ENCODE measurements at regions not wholly inside any gene's neighbourhood (a gene's known extent, or its start where the extent isn't known, plus 50 kb on each side); places are given as distances from the start of the nearest gene placed in this dataset.

GRCh38 chr11:127233998-127234397, 233.4 kb upstream of the KIRREL3 start:
- no peak for DNase-seq (ENCODE audit: low read depth in 2 of 2)

GRCh38 chr11:127230392-127230791, 229.8 kb upstream of the KIRREL3 start:
- no peak for DNase-seq (ENCODE audit: low read depth in 2 of 2)

- no peak for DNase-seq (ENCODE audit: low read depth in 2 of 2)
Measured at GRCh38 chr11:127226949-127227348, 226.4 kb upstream of the KIRREL3 start.

GRCh38 chr11:127226380-127226779, 225.8 kb upstream of the KIRREL3 start:
- no peak for DNase-seq (ENCODE audit: low read depth in 2 of 2)

GRCh38 chr11:127225619-127226018, 225.0 kb upstream of the KIRREL3 start:
- no peak for DNase-seq (ENCODE audit: low read depth in 2 of 2)

- no peak for DNase-seq (ENCODE audit: low read depth in 2 of 2)
Measured at GRCh38 chr11:127224276-127224675, 223.7 kb upstream of the KIRREL3 start.

- DNase-seq (ENCODE audit: low read depth in 2 of 2) = no peak
Measured at GRCh38 chr11:127223633-127224032, 223.1 kb upstream of the KIRREL3 start.

- no peak for DNase-seq (ENCODE audit: low read depth in 2 of 2)
Measured at GRCh38 chr11:127223026-127223425, 222.5 kb upstream of the KIRREL3 start.

- no peak for DNase-seq (ENCODE audit: low read depth in 2 of 2)
Measured at GRCh38 chr11:127219704-127220103, 219.1 kb upstream of the KIRREL3 start.

- DNase-seq (ENCODE audit: low read depth in 2 of 2) = no peak
Measured at GRCh38 chr11:127218275-127218608, 217.7 kb upstream of the KIRREL3 start.

- DNase-seq (ENCODE audit: low read depth in 2 of 2) = no peak
Measured at GRCh38 chr11:127217452-127218274, 217.1 kb upstream of the KIRREL3 start.

- DNase-seq (ENCODE audit: low read depth in 2 of 2) = no peak
Measured at GRCh38 chr11:127205688-127206217, 205.2 kb upstream of the KIRREL3 start.

GRCh38 chr11:127203490-127203889, 202.9 kb upstream of the KIRREL3 start:
- DNase-seq (ENCODE audit: low read depth in 2 of 2) = no peak

GRCh38 chr11:127202105-127202504, 201.5 kb upstream of the KIRREL3 start:
- no peak for DNase-seq (ENCODE audit: low read depth in 2 of 2)

GRCh38 chr11:127199306-127199801, 198.8 kb upstream of the KIRREL3 start:
- no peak for DNase-seq (ENCODE audit: low read depth in 2 of 2)

GRCh38 chr11:127195501-127196120, 195.0 kb upstream of the KIRREL3 start:
- DNase-seq (ENCODE audit: low read depth in 2 of 2) = no peak

GRCh38 chr11:127194521-127194920, 194.0 kb upstream of the KIRREL3 start:
- no peak for DNase-seq (ENCODE audit: low read depth in 2 of 2)

GRCh38 chr11:127193950-127194349, 193.4 kb upstream of the KIRREL3 start:
- no peak for DNase-seq (ENCODE audit: low read depth in 2 of 2)

GRCh38 chr11:127191689-127192088, 191.1 kb upstream of the KIRREL3 start:
- no peak for DNase-seq (ENCODE audit: low read depth in 2 of 2)

GRCh38 chr11:127191261-127191660, 190.7 kb upstream of the KIRREL3 start:
- no peak for DNase-seq (ENCODE audit: low read depth in 2 of 2)

- DNase-seq (ENCODE audit: low read depth in 2 of 2) = no peak
Measured at GRCh38 chr11:127182586-127183203, 182.1 kb upstream of the KIRREL3 start.

- DNase-seq (ENCODE audit: low read depth in 2 of 2) = no peak
Measured at GRCh38 chr11:127157225-127157624, 156.7 kb upstream of the KIRREL3 start.

- no peak for DNase-seq (ENCODE audit: low read depth in 2 of 2)
Measured at GRCh38 chr11:127149410-127149809, 148.8 kb upstream of the KIRREL3 start.
